GM23338 (cell line): ENCODE measurements at regions not wholly inside any gene's neighbourhood (a gene's known extent, or its start where the extent isn't known, plus 50 kb on each side); places are given as distances from the start of the nearest gene placed in this dataset.

Experiments
- CREB1 ChIP-seq: fragments of 250-450 bp; sonication (Bioruptor Pico); IDR thresholded peaks from 2 replicates; pipeline ENCODE4 v1.5.0; 2020; ENCODE audit warnings: low read depth, mild to moderate bottlenecking, moderate library complexity
- EZH2 ChIP-seq: fragments of 200-600 bp; sonication (generic); IDR thresholded peaks from one replicate; pipeline ENCODE4 v1.8.0; 2017; ENCODE audit warnings: antibody characterized with exemption, mild to moderate bottlenecking, low read depth; ENCODE audit not compliant: unreplicated experiment
- EZH2phosphoT487 ChIP-seq: fragments of 200-600 bp; sonication (generic); IDR thresholded peaks from one replicate; pipeline ENCODE4 v1.8.1; 2018; ENCODE audit warnings: antibody characterized with exemption; ENCODE audit not compliant: unreplicated experiment
- POLR2AphosphoS5 ChIP-seq: IDR thresholded peaks from 2 replicates; pipeline ENCODE4 v1.6.1; 2016; ENCODE audit warnings: antibody characterized with exemption, low read depth
- TF ChIP-seq, protein P1 (sequence below), 2 experiments: fragments of 200-600 bp in 1 of 2; sonication (generic) in 1 of 2; conservative IDR thresholded peaks; 2 replicates each; pipeline versions ENCODE4 v1.5.1 to v1.6.1; 2016 to 2017; ENCODE audit warnings: antibody characterized with exemption in 2 of 2, low read depth in 2 of 2, mild to moderate bottlenecking in 2 of 2, moderate library complexity in 1 of 2
- TF ChIP-seq, protein P2 (sequence below): IDR thresholded peaks from one replicate; pipeline ENCODE4 v1.6.1; 2018; ENCODE audit warnings: antibody characterized with exemption; ENCODE audit not compliant: unreplicated experiment
- TF ChIP-seq, protein P3 (sequence below): fragments of 250-450 bp; sonication (Bioruptor Pico); IDR thresholded peaks from 2 replicates; pipeline ENCODE4 v1.5.0; 2020; ENCODE audit warnings: mild to moderate bottlenecking, moderate library complexity

DNA sequence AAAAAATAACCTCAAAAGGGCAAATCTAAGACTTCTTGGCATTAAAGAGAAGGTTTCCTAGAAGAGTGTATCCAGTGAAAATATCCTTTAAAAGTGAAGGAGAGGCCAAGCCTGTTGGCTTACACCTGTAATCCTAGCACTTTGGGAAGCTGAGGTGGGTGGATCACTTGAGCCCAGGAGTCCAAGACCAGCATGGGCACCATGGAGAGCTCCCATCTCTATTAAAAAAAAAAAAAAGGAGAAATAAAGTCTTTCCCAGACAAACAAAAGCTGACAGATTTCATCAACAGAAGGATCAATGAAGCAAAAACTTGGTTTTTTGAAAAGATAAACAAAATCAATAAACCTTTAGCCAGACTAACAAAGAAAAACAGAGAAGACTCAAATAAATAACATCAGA, 67.6 kb upstream of the ZNF800 start:
- TF ChIP-seq POLR2AphosphoS5: no peak
- no peak for TF ChIP-seq EZH2phosphoT487
- TF ChIP-seq, protein P1, sequence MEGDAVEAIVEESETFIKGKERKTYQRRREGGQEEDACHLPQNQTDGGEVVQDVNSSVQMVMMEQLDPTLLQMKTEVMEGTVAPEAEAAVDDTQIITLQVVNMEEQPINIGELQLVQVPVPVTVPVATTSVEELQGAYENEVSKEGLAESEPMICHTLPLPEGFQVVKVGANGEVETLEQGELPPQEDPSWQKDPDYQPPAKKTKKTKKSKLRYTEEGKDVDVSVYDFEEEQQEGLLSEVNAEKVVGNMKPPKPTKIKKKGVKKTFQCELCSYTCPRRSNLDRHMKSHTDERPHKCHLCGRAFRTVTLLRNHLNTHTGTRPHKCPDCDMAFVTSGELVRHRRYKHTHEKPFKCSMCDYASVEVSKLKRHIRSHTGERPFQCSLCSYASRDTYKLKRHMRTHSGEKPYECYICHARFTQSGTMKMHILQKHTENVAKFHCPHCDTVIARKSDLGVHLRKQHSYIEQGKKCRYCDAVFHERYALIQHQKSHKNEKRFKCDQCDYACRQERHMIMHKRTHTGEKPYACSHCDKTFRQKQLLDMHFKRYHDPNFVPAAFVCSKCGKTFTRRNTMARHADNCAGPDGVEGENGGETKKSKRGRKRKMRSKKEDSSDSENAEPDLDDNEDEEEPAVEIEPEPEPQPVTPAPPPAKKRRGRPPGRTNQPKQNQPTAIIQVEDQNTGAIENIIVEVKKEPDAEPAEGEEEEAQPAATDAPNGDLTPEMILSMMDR (conservative IDR thresholded peaks at IDR 0.05; ENCODE audit: low read depth in 2 of 2): no peak
- TF ChIP-seq, protein P2, sequence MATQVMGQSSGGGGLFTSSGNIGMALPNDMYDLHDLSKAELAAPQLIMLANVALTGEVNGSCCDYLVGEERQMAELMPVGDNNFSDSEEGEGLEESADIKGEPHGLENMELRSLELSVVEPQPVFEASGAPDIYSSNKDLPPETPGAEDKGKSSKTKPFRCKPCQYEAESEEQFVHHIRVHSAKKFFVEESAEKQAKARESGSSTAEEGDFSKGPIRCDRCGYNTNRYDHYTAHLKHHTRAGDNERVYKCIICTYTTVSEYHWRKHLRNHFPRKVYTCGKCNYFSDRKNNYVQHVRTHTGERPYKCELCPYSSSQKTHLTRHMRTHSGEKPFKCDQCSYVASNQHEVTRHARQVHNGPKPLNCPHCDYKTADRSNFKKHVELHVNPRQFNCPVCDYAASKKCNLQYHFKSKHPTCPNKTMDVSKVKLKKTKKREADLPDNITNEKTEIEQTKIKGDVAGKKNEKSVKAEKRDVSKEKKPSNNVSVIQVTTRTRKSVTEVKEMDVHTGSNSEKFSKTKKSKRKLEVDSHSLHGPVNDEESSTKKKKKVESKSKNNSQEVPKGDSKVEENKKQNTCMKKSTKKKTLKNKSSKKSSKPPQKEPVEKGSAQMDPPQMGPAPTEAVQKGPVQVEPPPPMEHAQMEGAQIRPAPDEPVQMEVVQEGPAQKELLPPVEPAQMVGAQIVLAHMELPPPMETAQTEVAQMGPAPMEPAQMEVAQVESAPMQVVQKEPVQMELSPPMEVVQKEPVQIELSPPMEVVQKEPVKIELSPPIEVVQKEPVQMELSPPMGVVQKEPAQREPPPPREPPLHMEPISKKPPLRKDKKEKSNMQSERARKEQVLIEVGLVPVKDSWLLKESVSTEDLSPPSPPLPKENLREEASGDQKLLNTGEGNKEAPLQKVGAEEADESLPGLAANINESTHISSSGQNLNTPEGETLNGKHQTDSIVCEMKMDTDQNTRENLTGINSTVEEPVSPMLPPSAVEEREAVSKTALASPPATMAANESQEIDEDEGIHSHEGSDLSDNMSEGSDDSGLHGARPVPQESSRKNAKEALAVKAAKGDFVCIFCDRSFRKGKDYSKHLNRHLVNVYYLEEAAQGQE: peak; percentile 65
- no peak for TF ChIP-seq EZH2
- no peak for TF ChIP-seq CREB1 (CRISPR knock-in tag)
- TF ChIP-seq, protein P3, sequence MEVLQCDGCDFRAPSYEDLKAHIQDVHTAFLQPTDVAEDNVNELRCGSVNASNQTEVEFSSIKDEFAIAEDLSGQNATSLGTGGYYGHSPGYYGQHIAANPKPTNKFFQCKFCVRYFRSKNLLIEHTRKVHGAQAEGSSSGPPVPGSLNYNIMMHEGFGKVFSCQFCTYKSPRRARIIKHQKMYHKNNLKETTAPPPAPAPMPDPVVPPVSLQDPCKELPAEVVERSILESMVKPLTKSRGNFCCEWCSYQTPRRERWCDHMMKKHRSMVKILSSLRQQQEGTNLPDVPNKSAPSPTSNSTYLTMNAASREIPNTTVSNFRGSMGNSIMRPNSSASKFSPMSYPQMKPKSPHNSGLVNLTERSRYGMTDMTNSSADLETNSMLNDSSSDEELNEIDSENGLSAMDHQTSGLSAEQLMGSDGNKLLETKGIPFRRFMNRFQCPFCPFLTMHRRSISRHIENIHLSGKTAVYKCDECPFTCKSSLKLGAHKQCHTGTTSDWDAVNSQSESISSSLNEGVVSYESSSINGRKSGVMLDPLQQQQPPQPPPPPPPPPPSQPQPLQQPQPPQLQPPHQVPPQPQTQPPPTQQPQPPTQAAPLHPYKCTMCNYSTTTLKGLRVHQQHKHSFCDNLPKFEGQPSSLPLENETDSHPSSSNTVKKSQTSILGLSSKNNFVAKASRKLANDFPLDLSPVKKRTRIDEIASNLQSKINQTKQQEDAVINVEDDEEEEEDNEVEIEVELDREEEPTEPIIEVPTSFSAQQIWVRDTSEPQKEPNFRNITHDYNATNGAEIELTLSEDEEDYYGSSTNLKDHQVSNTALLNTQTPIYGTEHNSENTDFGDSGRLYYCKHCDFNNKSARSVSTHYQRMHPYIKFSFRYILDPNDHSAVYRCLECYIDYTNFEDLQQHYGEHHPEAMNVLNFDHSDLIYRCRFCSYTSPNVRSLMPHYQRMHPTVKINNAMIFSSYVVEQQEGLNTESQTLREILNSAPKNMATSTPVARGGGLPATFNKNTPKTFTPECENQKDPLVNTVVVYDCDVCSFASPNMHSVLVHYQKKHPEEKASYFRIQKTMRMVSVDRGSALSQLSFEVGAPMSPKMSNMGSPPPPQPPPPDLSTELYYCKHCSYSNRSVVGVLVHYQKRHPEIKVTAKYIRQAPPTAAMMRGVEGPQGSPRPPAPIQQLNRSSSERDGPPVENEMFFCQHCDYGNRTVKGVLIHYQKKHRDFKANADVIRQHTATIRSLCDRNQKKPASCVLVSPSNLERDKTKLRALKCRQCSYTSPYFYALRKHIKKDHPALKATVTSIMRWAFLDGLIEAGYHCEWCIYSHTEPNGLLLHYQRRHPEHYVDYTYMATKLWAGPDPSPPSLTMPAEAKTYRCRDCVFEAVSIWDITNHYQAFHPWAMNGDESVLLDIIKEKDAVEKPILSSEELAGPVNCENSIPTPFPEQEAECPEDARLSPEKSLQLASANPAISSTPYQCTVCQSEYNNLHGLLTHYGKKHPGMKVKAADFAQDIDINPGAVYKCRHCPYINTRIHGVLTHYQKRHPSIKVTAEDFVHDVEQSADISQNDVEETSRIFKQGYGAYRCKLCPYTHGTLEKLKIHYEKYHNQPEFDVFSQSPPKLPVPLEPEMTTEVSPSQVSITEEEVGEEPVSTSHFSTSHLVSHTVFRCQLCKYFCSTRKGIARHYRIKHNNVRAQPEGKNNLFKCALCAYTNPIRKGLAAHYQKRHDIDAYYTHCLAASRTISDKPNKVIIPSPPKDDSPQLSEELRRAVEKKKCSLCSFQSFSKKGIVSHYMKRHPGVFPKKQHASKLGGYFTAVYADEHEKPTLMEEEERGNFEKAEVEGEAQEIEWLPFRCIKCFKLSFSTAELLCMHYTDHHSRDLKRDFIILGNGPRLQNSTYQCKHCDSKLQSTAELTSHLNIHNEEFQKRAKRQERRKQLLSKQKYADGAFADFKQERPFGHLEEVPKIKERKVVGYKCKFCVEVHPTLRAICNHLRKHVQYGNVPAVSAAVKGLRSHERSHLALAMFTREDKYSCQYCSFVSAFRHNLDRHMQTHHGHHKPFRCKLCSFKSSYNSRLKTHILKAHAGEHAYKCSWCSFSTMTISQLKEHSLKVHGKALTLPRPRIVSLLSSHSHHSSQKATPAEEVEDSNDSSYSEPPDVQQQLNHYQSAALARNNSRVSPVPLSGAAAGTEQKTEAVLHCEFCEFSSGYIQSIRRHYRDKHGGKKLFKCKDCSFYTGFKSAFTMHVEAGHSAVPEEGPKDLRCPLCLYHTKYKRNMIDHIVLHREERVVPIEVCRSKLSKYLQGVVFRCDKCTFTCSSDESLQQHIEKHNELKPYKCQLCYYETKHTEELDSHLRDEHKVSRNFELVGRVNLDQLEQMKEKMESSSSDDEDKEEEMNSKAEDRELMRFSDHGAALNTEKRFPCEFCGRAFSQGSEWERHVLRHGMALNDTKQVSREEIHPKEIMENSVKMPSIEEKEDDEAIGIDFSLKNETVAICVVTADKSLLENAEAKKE (CRISPR knock-in tag): no peak
